ENCODE measurements at regions not wholly inside any gene's neighbourhood (a gene's known extent, or its start where the extent isn't known, plus 50 kb on each side); places are given as distances from the start of the nearest gene placed in this dataset.

DNA sequence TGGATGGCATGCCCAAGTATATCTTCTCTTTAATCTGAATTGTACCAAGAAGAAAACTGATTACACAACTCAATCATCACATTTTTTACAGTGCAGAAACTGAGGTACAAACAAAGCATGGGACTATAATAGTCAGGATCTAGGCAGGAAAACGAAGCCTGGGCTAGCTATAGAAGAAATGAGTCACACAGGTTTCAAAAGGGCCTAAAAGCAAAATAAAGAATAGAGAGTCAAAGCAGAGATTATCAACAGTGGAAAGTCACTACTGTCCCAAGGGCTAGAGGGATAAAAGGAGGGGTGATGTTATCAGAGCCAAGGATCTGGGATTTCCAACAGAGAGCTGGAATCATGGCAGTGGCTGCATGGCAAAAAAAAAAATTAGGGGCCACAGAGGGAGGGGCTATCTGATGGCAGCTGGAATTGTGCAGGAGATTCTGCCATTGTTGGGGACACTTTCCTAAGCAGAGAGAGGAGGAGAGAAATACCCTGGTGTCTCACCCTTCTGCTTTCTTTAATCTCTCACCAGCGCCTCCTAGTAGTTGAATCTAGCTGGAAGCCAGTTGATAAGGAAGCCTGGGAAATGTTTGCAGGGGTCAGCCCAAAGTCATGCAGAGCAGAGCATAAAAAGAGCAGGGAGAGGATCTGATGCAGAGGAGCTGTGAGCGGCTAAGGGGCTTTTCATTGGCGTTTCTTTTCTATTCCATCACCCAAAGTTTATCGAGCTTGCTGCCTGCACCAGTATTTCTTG is 343.2 kb downstream of the ACTL7B start:
- H3K4me3 Mint-ChIP-seq, result no peak overlapping the region
- no peaks in the 10 kb centered on the region for H3K36me3 Mint-ChIP-seq
- H3K9me3 Mint-ChIP-seq (ENCODE audit: low read depth), result no peaks in the 10 kb centered on the region
- no peaks in the 10 kb centered on the region for H3K27me3 Mint-ChIP-seq
- H3K27ac Mint-ChIP-seq, result no peak overlapping the region
- H3K4me1 Mint-ChIP-seq (ENCODE audit: low read depth), result no peaks in the 10 kb centered on the region

- no peaks in the 10 kb centered on the region for H3K27me3 Mint-ChIP-seq
- H3K4me3 Mint-ChIP-seq, result no peak overlapping the region
- no peaks in the 10 kb centered on the region for H3K4me1 Mint-ChIP-seq (ENCODE audit: low read depth)
- no peaks in the 10 kb centered on the region for H3K36me3 Mint-ChIP-seq
- H3K9me3 Mint-ChIP-seq (ENCODE audit: low read depth), result no peaks in the 10 kb centered on the region
- H3K27ac Mint-ChIP-seq, result no peak overlapping the region
Observed at GRCh38 chr9:108511307-108511706, 344.5 kb downstream of the ACTL7B start.

DNA sequence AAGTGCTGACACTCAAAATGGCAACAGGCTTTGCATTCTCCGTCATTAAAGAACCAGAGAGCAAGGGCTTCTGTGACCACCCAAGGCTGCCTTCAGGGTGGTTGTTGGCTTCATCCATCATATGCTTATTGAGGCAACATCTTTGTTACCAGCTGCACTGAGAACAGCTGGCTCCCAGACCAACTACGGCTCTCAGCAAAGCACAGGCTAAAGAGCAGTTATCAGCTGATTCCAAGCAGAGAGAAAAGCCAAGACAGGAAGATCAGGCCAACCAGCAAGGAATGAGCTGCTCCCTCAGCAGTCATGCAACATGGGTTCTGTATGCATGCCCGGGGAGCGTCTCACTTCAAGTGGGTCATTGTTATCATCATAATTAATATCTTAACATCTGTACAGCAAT is 358.9 kb downstream of the ACTL7B start:
- Mint-ChIP-seq H3K4me3 (no peak overlapping the region), H3K36me3 (no peaks in the 10 kb centered on the region), H3K27me3 (no peaks in the 10 kb centered on the region), H3K9me3 (ENCODE audit: low read depth) (peaks cover 6% of the 10 kb centered on the region), H3K27ac (no peak overlapping the region), H3K4me1 (ENCODE audit: low read depth) (no peaks in the 10 kb centered on the region)

- no peak overlapping the region for H3K27ac Mint-ChIP-seq
- H3K9me3 Mint-ChIP-seq (ENCODE audit: low read depth), result peaks cover 7% of the 10 kb centered on the region
- H3K36me3 Mint-ChIP-seq, result no peaks in the 10 kb centered on the region
- no peaks in the 10 kb centered on the region for H3K4me1 Mint-ChIP-seq (ENCODE audit: low read depth)
- H3K4me3 Mint-ChIP-seq, result no peak overlapping the region
- no peaks in the 10 kb centered on the region for H3K27me3 Mint-ChIP-seq
Observed at GRCh38 chr9:108489567-108489966, 366.2 kb downstream of the ACTL7B start.

GRCh38 chr9:108486831-108487230 is 369.0 kb downstream of the ACTL7B start:
- no peaks in the 10 kb centered on the region for H3K27me3 Mint-ChIP-seq
- H3K36me3 Mint-ChIP-seq, result no peaks in the 10 kb centered on the region
- H3K4me3 Mint-ChIP-seq, result no peak overlapping the region
- H3K9me3 Mint-ChIP-seq (ENCODE audit: low read depth), result peaks cover 7% of the 10 kb centered on the region
- no peaks in the 10 kb centered on the region for H3K4me1 Mint-ChIP-seq (ENCODE audit: low read depth)
- H3K27ac Mint-ChIP-seq, result no peak overlapping the region

GRCh38 chr9:108484468-108484867 is 371.3 kb downstream of the ACTL7B start:
- Mint-ChIP-seq H3K36me3 (no peaks in the 10 kb centered on the region), H3K4me3 (no peak overlapping the region), H3K4me1 (ENCODE audit: low read depth) (no peaks in the 10 kb centered on the region), H3K27me3 (no peaks in the 10 kb centered on the region), H3K9me3 (ENCODE audit: low read depth) (peaks cover 4% of the 10 kb centered on the region), H3K27ac (no peak overlapping the region)

DNA sequence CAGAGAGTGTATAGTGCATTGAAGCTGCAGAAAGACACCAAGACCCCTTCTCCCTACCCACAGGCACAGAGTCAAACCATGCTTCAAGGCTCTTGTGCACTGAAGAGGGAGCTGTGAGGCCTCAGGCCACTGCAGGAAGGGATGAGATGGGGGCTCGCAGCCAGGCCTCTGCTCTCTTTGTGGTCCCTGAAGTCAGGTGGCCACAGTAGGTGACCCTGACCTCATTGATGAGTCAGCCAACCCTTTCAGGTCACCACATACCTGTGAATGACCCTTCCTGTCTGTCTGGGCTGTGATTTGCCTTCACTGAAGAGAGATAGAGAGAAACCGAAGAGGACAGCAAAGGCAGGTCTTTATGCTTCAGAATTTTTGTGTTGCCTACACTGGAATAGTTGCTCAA is 372.1 kb downstream of the ACTL7B start:
- Mint-ChIP-seq H3K4me1 (ENCODE audit: low read depth) (no peaks in the 10 kb centered on the region), H3K27me3 (no peaks in the 10 kb centered on the region), H3K4me3 (no peak overlapping the region), H3K27ac (no peak overlapping the region), H3K36me3 (no peaks in the 10 kb centered on the region), H3K9me3 (ENCODE audit: low read depth) (peaks cover 4% of the 10 kb centered on the region)

- Mint-ChIP-seq H3K27ac (no peak overlapping the region), H3K36me3 (no peaks in the 10 kb centered on the region), H3K9me3 (ENCODE audit: low read depth) (no peaks in the 10 kb centered on the region), H3K4me1 (ENCODE audit: low read depth) (no peaks in the 10 kb centered on the region), H3K4me3 (no peak overlapping the region), H3K27me3 (no peaks in the 10 kb centered on the region)
Observed at GRCh38 chr9:108479989-108480652, 375.7 kb downstream of the ACTL7B start.

GRCh38 chr9:108478431-108479332 is 377.1 kb downstream of the ACTL7B start:
- Mint-ChIP-seq H3K27ac (no peak overlapping the region), H3K4me1 (ENCODE audit: low read depth) (no peaks in the 10 kb centered on the region), H3K9me3 (ENCODE audit: low read depth) (no peaks in the 10 kb centered on the region)

DNA sequence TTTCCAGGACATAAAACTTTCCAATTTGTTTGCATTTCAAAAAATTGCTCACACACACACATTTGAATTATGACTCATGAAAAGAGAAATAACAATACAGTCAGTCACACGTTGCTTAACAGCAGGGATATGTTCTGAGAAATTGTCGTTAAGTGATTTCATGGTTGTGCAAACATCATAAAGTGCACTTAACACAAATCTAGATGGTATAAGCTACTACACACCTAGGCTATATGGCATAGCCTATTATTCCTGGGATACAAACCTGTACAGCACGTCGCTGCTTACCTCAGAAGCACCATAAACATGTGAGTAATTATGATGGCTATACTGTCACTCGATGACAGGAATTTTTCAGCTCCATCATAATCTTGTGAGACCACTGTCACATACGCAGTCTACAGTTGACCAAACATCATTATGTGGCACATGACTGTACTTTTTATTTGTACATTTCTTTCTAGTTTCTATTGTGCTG is 378.2 kb downstream of the ACTL7B start:
- no peaks in the 10 kb centered on the region for H3K4me1 Mint-ChIP-seq (ENCODE audit: low read depth)
- H3K27ac Mint-ChIP-seq, result no peak overlapping the region
- H3K27me3 Mint-ChIP-seq, result no peaks in the 10 kb centered on the region
- H3K4me3 Mint-ChIP-seq, result no peak overlapping the region
- H3K36me3 Mint-ChIP-seq, result no peaks in the 10 kb centered on the region
- H3K9me3 Mint-ChIP-seq (ENCODE audit: low read depth), result no peaks in the 10 kb centered on the region

More at GRCh38 chr9:108478431-108479332, 377.1 kb downstream of the ACTL7B start:
- no peak overlapping the region for H3K4me3 Mint-ChIP-seq
- H3K27me3 Mint-ChIP-seq, result no peaks in the 10 kb centered on the region
- H3K36me3 Mint-ChIP-seq, result no peaks in the 10 kb centered on the region

DNA sequence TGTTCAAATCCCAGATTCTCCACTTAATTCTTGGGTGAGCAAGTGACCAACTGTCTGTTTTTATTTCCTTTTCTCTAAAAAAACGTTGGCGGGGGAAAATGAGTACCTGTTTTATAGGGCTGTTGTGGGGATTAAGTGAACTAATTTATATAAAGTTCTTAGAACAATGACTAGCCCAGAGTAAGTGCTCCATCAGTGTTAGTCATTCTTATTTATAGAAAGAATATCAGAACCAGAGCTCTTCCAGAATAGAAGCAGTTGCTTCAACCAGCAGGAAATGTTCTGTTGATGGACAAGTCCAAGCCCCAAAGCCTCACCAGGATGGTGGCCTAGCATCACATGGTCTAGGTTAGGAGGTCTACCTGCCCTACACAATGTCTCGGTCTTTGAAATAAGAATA is 379.2 kb downstream of the ACTL7B start:
- Mint-ChIP-seq H3K36me3 (no peaks in the 10 kb centered on the region), H3K27me3 (no peaks in the 10 kb centered on the region), H3K9me3 (ENCODE audit: low read depth) (no peaks in the 10 kb centered on the region), H3K27ac (no peak overlapping the region), H3K4me1 (ENCODE audit: low read depth) (no peaks in the 10 kb centered on the region), H3K4me3 (no peak overlapping the region)

- Mint-ChIP-seq H3K9me3 (ENCODE audit: low read depth) (no peaks in the 10 kb centered on the region), H3K27me3 (no peaks in the 10 kb centered on the region), H3K27ac (no peak overlapping the region), H3K4me3 (no peak overlapping the region), H3K36me3 (no peaks in the 10 kb centered on the region), H3K4me1 (ENCODE audit: low read depth) (no peaks in the 10 kb centered on the region)
Observed at GRCh38 chr9:108475813-108476212, 380.0 kb downstream of the ACTL7B start.

GRCh38 chr9:108474356-108474755 is 381.4 kb downstream of the ACTL7B start:
- no peaks in the 10 kb centered on the region for H3K27me3 Mint-ChIP-seq
- H3K36me3 Mint-ChIP-seq, result no peaks in the 10 kb centered on the region
- no peak overlapping the region for H3K4me3 Mint-ChIP-seq
- H3K9me3 Mint-ChIP-seq (ENCODE audit: low read depth), result no peaks in the 10 kb centered on the region
- H3K27ac Mint-ChIP-seq, result no peak overlapping the region
- no peaks in the 10 kb centered on the region for H3K4me1 Mint-ChIP-seq (ENCODE audit: low read depth)

GRCh38 chr9:108473209-108474112 is 382.3 kb downstream of the ACTL7B start:
- Mint-ChIP-seq H3K9me3 (ENCODE audit: low read depth) (no peaks in the 10 kb centered on the region), H3K4me1 (ENCODE audit: low read depth) (no peaks in the 10 kb centered on the region), H3K27me3 (no peaks in the 10 kb centered on the region), H3K4me3 (no peak overlapping the region), H3K27ac (no peak overlapping the region), H3K36me3 (no peaks in the 10 kb centered on the region)

All from activated naive CD8-positive, alpha-beta T cell (primary cell).